ENCODE measurements at regions not wholly inside any gene's neighbourhood (a gene's known extent, or its start where the extent isn't known, plus 50 kb on each side); places are given as distances from the start of the nearest gene placed in this dataset.

GRCh38 chr4:182090186-182090585 lies 153.0 kb upstream of the TENM3 start:
- TF ChIP-seq, protein P1, sequence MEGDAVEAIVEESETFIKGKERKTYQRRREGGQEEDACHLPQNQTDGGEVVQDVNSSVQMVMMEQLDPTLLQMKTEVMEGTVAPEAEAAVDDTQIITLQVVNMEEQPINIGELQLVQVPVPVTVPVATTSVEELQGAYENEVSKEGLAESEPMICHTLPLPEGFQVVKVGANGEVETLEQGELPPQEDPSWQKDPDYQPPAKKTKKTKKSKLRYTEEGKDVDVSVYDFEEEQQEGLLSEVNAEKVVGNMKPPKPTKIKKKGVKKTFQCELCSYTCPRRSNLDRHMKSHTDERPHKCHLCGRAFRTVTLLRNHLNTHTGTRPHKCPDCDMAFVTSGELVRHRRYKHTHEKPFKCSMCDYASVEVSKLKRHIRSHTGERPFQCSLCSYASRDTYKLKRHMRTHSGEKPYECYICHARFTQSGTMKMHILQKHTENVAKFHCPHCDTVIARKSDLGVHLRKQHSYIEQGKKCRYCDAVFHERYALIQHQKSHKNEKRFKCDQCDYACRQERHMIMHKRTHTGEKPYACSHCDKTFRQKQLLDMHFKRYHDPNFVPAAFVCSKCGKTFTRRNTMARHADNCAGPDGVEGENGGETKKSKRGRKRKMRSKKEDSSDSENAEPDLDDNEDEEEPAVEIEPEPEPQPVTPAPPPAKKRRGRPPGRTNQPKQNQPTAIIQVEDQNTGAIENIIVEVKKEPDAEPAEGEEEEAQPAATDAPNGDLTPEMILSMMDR (IDR thresholded peaks at IDR 0.05) = no peak
- TF ChIP-seq POLR2A (IDR thresholded peaks at IDR 0.05) = no peak
- no peak for TF ChIP-seq POLR2AphosphoS5 (IDR thresholded peaks at IDR 0.05)
- no peak for TF ChIP-seq EP300 (IDR thresholded peaks at IDR 0.05)
